Adipocyte (in vitro differentiated cells): ENCODE measurements at regions not wholly inside any gene's neighbourhood (a gene's known extent, or its start where the extent isn't known, plus 50 kb on each side); places are given as distances from the start of the nearest gene placed in this dataset.
"Not testable (repeated sequence)": the region's sequence is repeated elsewhere in the genome, so short reads cannot be mapped to it uniquely, and the experiment has no call there.

Experiments
- DNase-seq: peaks from one replicate; pipeline ENCODE4 v3.0.0-alpha.2; 2015; ENCODE audit warnings: low read depth
- H3K27me3 ChIP-seq: replicated peaks from 2 replicates; pipeline ENCODE4 v1.7.0; 2013; ENCODE audit warnings: mild to moderate bottlenecking, low read length, moderate library complexity; ENCODE audit not compliant: control insufficient read depth, insufficient read depth
- H3K36me3 ChIP-seq: 2 replicates; pipeline ENCODE4 v1.7.0; 2013; ENCODE audit warnings: low read length, mild to moderate bottlenecking, moderate library complexity; ENCODE audit not compliant: control insufficient read depth, insufficient read depth, severe bottlenecking
- H3K4me1 ChIP-seq: 2 replicates; pipeline ENCODE4 v1.7.0; 2013; ENCODE audit warnings: mild to moderate bottlenecking, low read length, moderate library complexity; ENCODE audit not compliant: control insufficient read depth, insufficient read depth
- H3K4me3 ChIP-seq: 2 replicates; pipeline ENCODE4 v1.7.0; 2013; ENCODE audit warnings: mild to moderate bottlenecking, low read length, moderate library complexity
- H3K9ac ChIP-seq: 2 replicates; pipeline ENCODE4 v1.7.0; 2013; ENCODE audit warnings: mild to moderate bottlenecking, low read length, moderate library complexity
- H3K9me3 ChIP-seq: 2 replicates; pipeline ENCODE4 v1.7.0; 2013; ENCODE audit warnings: mild to moderate bottlenecking, low read length, moderate library complexity; ENCODE audit not compliant: control insufficient read depth

DNA sequence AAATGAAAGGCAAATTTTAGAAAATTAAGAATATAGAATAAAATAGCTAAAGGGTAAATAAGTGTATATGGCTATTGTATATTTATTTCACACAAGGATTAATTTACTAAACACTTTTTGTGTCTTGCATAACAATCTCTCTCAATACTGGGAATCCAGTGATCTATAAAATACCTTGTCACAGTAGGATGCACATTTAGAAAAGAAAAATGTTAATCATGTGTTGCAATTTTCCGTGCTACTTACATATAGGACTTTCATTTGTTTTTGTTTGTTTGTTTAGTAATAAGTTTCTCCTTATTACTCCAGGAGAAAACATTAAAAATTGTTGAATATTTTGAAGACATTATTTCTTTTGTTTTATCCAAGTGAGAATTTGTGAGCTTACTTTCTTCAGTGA lies 1533.3 kb downstream of the SLITRK5 start:
- H3K9ac ChIP-seq = no peak overlapping the region
- H3K9me3 ChIP-seq = no peaks in the 10 kb centered on the region
- H3K4me3 ChIP-seq = no peak overlapping the region
- H3K36me3 ChIP-seq = no peaks in the 10 kb centered on the region
- no peaks in the 10 kb centered on the region for H3K4me1 ChIP-seq
- H3K27me3 ChIP-seq = no peaks in the 10 kb centered on the region
- DNase-seq = no peak

DNA sequence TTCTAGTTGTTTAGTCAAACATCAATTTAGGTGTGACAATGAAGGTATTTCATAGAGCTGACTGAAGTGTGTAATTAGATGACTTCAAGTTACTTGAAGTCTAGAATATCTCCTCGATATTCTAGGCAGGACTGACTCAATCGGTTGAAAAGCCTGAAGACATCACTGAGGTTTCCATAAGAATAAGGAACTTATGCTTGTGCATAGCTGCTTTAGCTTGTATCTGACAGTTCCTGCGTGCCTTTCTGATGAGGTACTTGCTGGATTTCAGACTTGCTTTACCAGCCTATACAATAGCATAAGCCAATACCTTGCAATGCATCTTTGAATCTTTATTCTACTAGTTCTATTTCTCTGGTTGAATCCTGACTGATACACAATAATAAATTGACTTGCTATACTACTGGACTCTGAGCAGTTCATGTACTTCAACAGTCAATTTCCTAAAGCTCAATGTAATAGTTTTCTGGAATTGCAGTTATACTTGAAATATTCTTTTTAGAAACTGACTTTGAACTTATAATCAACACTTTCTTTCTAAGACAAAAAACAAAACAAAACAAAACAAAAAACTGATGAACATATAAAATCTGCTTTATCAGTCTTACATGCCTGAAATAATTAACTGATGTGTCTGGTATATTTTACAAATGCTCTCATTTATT lies 1534.8 kb downstream of the SLITRK5 start:
- no peaks in the 10 kb centered on the region for H3K4me1 ChIP-seq
- no peak overlapping the region for H3K9ac ChIP-seq
- no peaks in the 10 kb centered on the region for H3K9me3 ChIP-seq
- no peaks in the 10 kb centered on the region for H3K27me3 ChIP-seq
- no peak for DNase-seq
- H3K4me3 ChIP-seq = no peak overlapping the region
- no peaks in the 10 kb centered on the region for H3K36me3 ChIP-seq

DNA sequence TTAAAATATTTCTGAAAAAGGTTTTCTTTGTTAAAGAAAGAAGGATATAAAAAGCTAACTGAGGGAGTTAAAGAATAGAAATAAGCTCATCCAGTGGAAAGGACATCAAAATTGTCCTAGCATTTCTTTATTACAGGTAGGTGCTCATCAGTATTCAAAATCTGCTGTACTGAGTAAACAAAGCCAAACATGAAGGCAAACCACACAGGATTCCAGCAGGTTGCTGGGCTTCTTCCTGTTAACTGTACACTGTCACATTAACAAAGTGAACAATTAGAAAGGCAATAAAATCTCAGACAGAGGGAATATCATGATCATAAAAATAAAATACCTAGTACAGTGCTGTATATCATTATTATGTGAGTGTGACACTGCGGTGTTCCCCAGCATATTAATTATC lies 1541.0 kb downstream of the SLITRK5 start:
- Histone ChIP-seq H3K36me3 (no peaks in the 10 kb centered on the region), H3K4me3 (no peak overlapping the region)
- no peak for DNase-seq

GRCh38 chr13:89214185-89214584 lies 1543.0 kb downstream of the SLITRK5 start:
- no peaks in the 10 kb centered on the region for H3K27me3 ChIP-seq
- no peak overlapping the region for H3K9ac ChIP-seq
- DNase-seq = no peak
- no peaks in the 10 kb centered on the region for H3K9me3 ChIP-seq
- H3K36me3 ChIP-seq = no peaks in the 10 kb centered on the region
- H3K4me3 ChIP-seq = no peak overlapping the region
- H3K4me1 ChIP-seq = no peaks in the 10 kb centered on the region

More for the DNA sequence above, 1541.0 kb downstream of the SLITRK5 start:
- Histone ChIP-seq H3K9ac (no peak overlapping the region), H3K27me3 (no peaks in the 10 kb centered on the region), H3K9me3 (no peaks in the 10 kb centered on the region), H3K4me1 (no peaks in the 10 kb centered on the region)

- DNase-seq, H3K9me3 ChIP-seq, H3K27me3 ChIP-seq, H3K4me1 ChIP-seq, H3K36me3 ChIP-seq, H3K9ac ChIP-seq, H3K4me3 ChIP-seq: not testable (repeated sequence)
These were observed 1544.1 kb downstream of the SLITRK5 start for GRCh38 chr13:89215319-89215718.

DNA sequence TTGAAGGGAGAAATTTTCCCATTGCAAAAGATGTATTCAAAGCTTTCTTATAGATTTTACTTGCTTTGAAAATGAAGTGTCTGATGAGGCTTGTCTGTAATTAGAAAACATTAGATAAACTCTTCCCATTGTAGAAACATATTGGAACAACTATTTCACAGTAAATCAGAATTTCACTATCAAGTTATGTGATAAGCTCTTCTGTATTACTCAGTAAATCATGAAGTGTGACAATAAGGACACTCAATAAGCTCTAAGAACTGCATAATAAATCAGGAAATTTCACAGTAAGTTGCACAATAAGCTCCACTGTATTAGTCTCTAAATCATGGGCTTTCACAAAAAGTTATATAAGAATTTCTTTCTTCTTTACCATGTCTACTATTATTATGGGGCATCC lies 1546.6 kb downstream of the SLITRK5 start:
- H3K4me3 ChIP-seq = no peak overlapping the region
- no peak for DNase-seq
- H3K4me1 ChIP-seq = no peaks in the 10 kb centered on the region
- peaks cover 23% of the 10 kb centered on the region for H3K9me3 ChIP-seq
- H3K9ac ChIP-seq = no peak overlapping the region
- H3K27me3 ChIP-seq = no peaks in the 10 kb centered on the region
- no peaks in the 10 kb centered on the region for H3K36me3 ChIP-seq

DNA sequence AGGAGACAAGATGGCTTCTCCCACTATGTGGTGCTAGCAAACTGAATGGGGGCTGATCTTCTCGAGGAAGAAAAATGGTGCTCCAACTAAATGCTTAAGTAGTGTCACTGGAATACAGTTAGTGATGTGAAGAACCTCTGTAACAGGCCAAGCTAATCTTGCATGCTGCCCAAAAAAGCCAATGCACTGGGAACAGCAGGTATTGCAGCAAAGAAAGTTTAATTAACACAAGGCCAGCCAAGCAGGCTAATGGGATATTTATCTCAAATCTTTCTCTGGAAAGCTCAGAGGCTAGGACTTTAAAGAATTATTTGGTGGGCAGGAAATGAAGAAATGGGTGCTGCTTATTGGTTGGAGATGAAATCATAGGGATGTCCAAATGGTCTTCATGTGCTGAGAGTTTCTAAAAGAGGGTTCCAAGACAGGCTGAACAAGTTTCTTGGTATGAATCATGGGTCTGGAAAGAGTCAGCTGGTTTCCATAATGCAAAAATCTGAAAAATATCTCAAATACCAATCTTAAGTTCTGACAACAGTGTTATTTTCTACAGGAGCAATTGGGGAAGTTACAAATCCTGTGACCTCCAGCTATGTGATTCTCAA lies 1550.5 kb downstream of the SLITRK5 start:
- H3K9me3 ChIP-seq = peaks cover 23% of the 10 kb centered on the region
- no peak for DNase-seq
- no peaks in the 10 kb centered on the region for H3K4me1 ChIP-seq
- no peaks in the 10 kb centered on the region for H3K36me3 ChIP-seq
- no peak overlapping the region for H3K9ac ChIP-seq
- H3K27me3 ChIP-seq = no peaks in the 10 kb centered on the region
- no peak overlapping the region for H3K4me3 ChIP-seq

- no peak for DNase-seq
- no peaks in the 10 kb centered on the region for H3K4me1 ChIP-seq
- H3K27me3 ChIP-seq = no peaks in the 10 kb centered on the region
- H3K9me3 ChIP-seq = peaks cover 4% of the 10 kb centered on the region
- H3K4me3 ChIP-seq = no peak overlapping the region
- H3K9ac ChIP-seq = no peak overlapping the region
- no peaks in the 10 kb centered on the region for H3K36me3 ChIP-seq
These were observed 1556.2 kb downstream of the SLITRK5 start for GRCh38 chr13:89227356-89227755.

GRCh38 chr13:89238496-89238895 lies 1567.3 kb downstream of the SLITRK5 start:
- DNase-seq = no peak
- H3K9me3 ChIP-seq = no peaks in the 10 kb centered on the region
- H3K9ac ChIP-seq = no peak overlapping the region
- H3K36me3 ChIP-seq = no peaks in the 10 kb centered on the region
- no peaks in the 10 kb centered on the region for H3K4me1 ChIP-seq
- no peak overlapping the region for H3K4me3 ChIP-seq
- no peaks in the 10 kb centered on the region for H3K27me3 ChIP-seq

- H3K9me3 ChIP-seq = no peaks in the 10 kb centered on the region
- H3K4me1 ChIP-seq = no peaks in the 10 kb centered on the region
- no peak overlapping the region for H3K4me3 ChIP-seq
- no peaks in the 10 kb centered on the region for H3K27me3 ChIP-seq
- no peak for DNase-seq
- H3K9ac ChIP-seq = no peak overlapping the region
- H3K36me3 ChIP-seq = no peaks in the 10 kb centered on the region
These were observed 1568.4 kb downstream of the SLITRK5 start for GRCh38 chr13:89239361-89240127.

- Histone ChIP-seq H3K9ac (no peak overlapping the region), H3K36me3 (no peaks in the 10 kb centered on the region), H3K27me3 (no peaks in the 10 kb centered on the region), H3K9me3 (peaks cover 6% of the 10 kb centered on the region), H3K4me1 (no peaks in the 10 kb centered on the region), H3K4me3 (no peak overlapping the region)
- DNase-seq = no peak
These were observed 1584.8 kb downstream of the SLITRK5 start for GRCh38 chr13:89255844-89256406.
